Fibroblast of upper back skin (primary cell): ENCODE measurements at regions not wholly inside any gene's neighbourhood (a gene's known extent, or its start where the extent isn't known, plus 50 kb on each side); places are given as distances from the start of the nearest gene placed in this dataset.
"Not testable (repeated sequence)": the region's sequence is repeated elsewhere in the genome, so short reads cannot be mapped to it uniquely, and the experiment has no call there.

Source experiments
- DNase-seq: peaks from one replicate; pipeline ENCODE4 v3.0.0-alpha.2; 2013

- no peak for DNase-seq
Observed at GRCh38 chr2:40043641-40044040, 264.6 kb upstream of the THUMPD2 start.

- DNase-seq = peak; percentile 76
Observed at GRCh38 chr2:40043191-40043590, 264.1 kb upstream of the THUMPD2 start.

- peak; percentile 92 for DNase-seq
Observed at GRCh38 chr2:40041422-40042382, 262.6 kb upstream of the THUMPD2 start.

- DNase-seq = peak; percentile 35
Observed at GRCh38 chr2:40039549-40039948, 260.5 kb upstream of the THUMPD2 start.

GRCh38 chr2:40038646-40039045 lies 259.6 kb upstream of the THUMPD2 start:
- DNase-seq = no peak

- no peak for DNase-seq
Observed at GRCh38 chr2:40037303-40037702, 258.2 kb upstream of the THUMPD2 start.

- no peak for DNase-seq
Observed at GRCh38 chr2:40036241-40036640, 257.2 kb upstream of the THUMPD2 start.

GRCh38 chr2:40034801-40035200 lies 255.7 kb upstream of the THUMPD2 start:
- no peak for DNase-seq

GRCh38 chr2:40034198-40034597 lies 255.1 kb upstream of the THUMPD2 start:
- peak; percentile 75 for DNase-seq

GRCh38 chr2:40033781-40034180 lies 254.7 kb upstream of the THUMPD2 start:
- no peak for DNase-seq

- peak; percentile 90 for DNase-seq
Observed at GRCh38 chr2:40032650-40033319, 253.7 kb upstream of the THUMPD2 start.

- DNase-seq = peak; percentile 56
Observed at GRCh38 chr2:40030456-40030975, 251.5 kb upstream of the THUMPD2 start.

- DNase-seq = no peak
Observed at GRCh38 chr2:40028792-40029488, 249.9 kb upstream of the THUMPD2 start.

GRCh38 chr2:40027968-40028367 lies 248.9 kb upstream of the THUMPD2 start:
- DNase-seq = peak; percentile 84

- DNase-seq = not testable (repeated sequence)
Observed at GRCh38 chr2:40025276-40025675, 246.2 kb upstream of the THUMPD2 start.

- DNase-seq = no peak
Observed at GRCh38 chr2:40020997-40021396, 241.9 kb upstream of the THUMPD2 start.

- DNase-seq = no peak
Observed at GRCh38 chr2:40016151-40016885, 237.3 kb upstream of the THUMPD2 start.

GRCh38 chr2:40013962-40014361 lies 234.9 kb upstream of the THUMPD2 start:
- not testable (repeated sequence) for DNase-seq

- peak; percentile 44 for DNase-seq
Observed at GRCh38 chr2:40004336-40004735, 225.3 kb upstream of the THUMPD2 start.

GRCh38 chr2:40002339-40002738 lies 223.3 kb upstream of the THUMPD2 start:
- no peak for DNase-seq

- no peak for DNase-seq
Observed at GRCh38 chr2:39999864-40000263, 220.8 kb upstream of the THUMPD2 start.

- DNase-seq = no peak
Observed at GRCh38 chr2:39998617-39999016, 219.6 kb upstream of the THUMPD2 start.
